ENCODE measurements at regions not wholly inside any gene's neighbourhood (a gene's known extent, or its start where the extent isn't known, plus 50 kb on each side); places are given as distances from the start of the nearest gene placed in this dataset.

GRCh38 chrX:96621811-96622210 is 62.8 kb upstream of the DIAPH2 start:
- no peak for DNase-seq (ENCODE audit: low read depth)
